ENCODE measurements at regions not wholly inside any gene's neighbourhood (a gene's known extent, or its start where the extent isn't known, plus 50 kb on each side); places are given as distances from the start of the nearest gene placed in this dataset.

GRCh38 chr6:43992126-43992663 is 135.1 kb downstream of the MRPL14 start:
- Histone ChIP-seq H3K27ac (ENCODE audit: low read depth, low read length) (no peak overlapping the region), H3K27me3 (ENCODE audit: control insufficient read depth in 1 of 2, insufficient read depth in 2 of 2, low read length in 2 of 2) (no peaks in the 10 kb centered on the region), H3K9me3 (ENCODE audit: low read length) (no peaks in the 10 kb centered on the region), H3K4me3 (ENCODE audit: low read depth in 1 of 2, low read length in 2 of 2) (no peak overlapping the region), H3K9ac (ENCODE audit: low read length) (no peak overlapping the region), H3K36me3 (ENCODE audit: insufficient read depth, low read length) (no peaks in the 10 kb centered on the region), H3K4me1 (ENCODE audit: insufficient read depth, low read length) (peaks cover 19% of the 10 kb centered on the region)

GRCh38 chr6:43990627-43991619 is 136.3 kb downstream of the MRPL14 start:
- H3K4me1 ChIP-seq (ENCODE audit: insufficient read depth, low read length): peaks cover 19% of the 10 kb centered on the region
- no peaks in the 10 kb centered on the region for H3K36me3 ChIP-seq (ENCODE audit: insufficient read depth, low read length)
- H3K9me3 ChIP-seq (ENCODE audit: low read length): no peaks in the 10 kb centered on the region
- peak overlapping the region; percentile 24 for H3K27ac ChIP-seq (ENCODE audit: low read depth, low read length)
- no peak overlapping the region for H3K9ac ChIP-seq (ENCODE audit: low read length)
- no peak overlapping the region for H3K4me3 ChIP-seq (ENCODE audit: low read depth in 1 of 2, low read length in 2 of 2)
- no peaks in the 10 kb centered on the region for H3K27me3 ChIP-seq (ENCODE audit: control insufficient read depth in 1 of 2, insufficient read depth in 2 of 2, low read length in 2 of 2)

- peak overlapping the region; percentile 24 for H3K27ac ChIP-seq (ENCODE audit: low read depth, low read length)
Observed at GRCh38 chr6:43990275-43990626, 137.0 kb downstream of the MRPL14 start.

GRCh38 chr6:43989581-43990146 is 137.6 kb downstream of the MRPL14 start:
- Histone ChIP-seq H3K9me3 (ENCODE audit: low read length) (no peaks in the 10 kb centered on the region), H3K27me3 (ENCODE audit: control insufficient read depth in 1 of 2, insufficient read depth in 2 of 2, low read length in 2 of 2) (no peaks in the 10 kb centered on the region), H3K36me3 (ENCODE audit: insufficient read depth, low read length) (no peaks in the 10 kb centered on the region), H3K4me3 (ENCODE audit: low read depth in 1 of 2, low read length in 2 of 2) (no peak overlapping the region), H3K4me1 (ENCODE audit: insufficient read depth, low read length) (peaks cover 19% of the 10 kb centered on the region), H3K9ac (ENCODE audit: low read length) (no peak overlapping the region), H3K27ac (ENCODE audit: low read depth, low read length) (peak overlapping the region; percentile 8)

More at GRCh38 chr6:43990275-43990626, 137.0 kb downstream of the MRPL14 start:
- Histone ChIP-seq H3K4me1 (ENCODE audit: insufficient read depth, low read length) (peaks cover 19% of the 10 kb centered on the region), H3K9ac (ENCODE audit: low read length) (no peak overlapping the region), H3K27me3 (ENCODE audit: control insufficient read depth in 1 of 2, insufficient read depth in 2 of 2, low read length in 2 of 2) (no peaks in the 10 kb centered on the region), H3K9me3 (ENCODE audit: low read length) (no peaks in the 10 kb centered on the region), H3K36me3 (ENCODE audit: insufficient read depth, low read length) (no peaks in the 10 kb centered on the region), H3K4me3 (ENCODE audit: low read depth in 1 of 2, low read length in 2 of 2) (no peak overlapping the region)

GRCh38 chr6:43988801-43989200 is 138.5 kb downstream of the MRPL14 start:
- H3K36me3 ChIP-seq (ENCODE audit: insufficient read depth, low read length): no peaks in the 10 kb centered on the region
- H3K4me1 ChIP-seq (ENCODE audit: insufficient read depth, low read length): peaks cover 19% of the 10 kb centered on the region
- H3K27ac ChIP-seq (ENCODE audit: low read depth, low read length): no peak overlapping the region
- H3K4me3 ChIP-seq (ENCODE audit: low read depth in 1 of 2, low read length in 2 of 2): no peak overlapping the region
- H3K27me3 ChIP-seq (ENCODE audit: control insufficient read depth in 1 of 2, insufficient read depth in 2 of 2, low read length in 2 of 2): no peaks in the 10 kb centered on the region
- no peak overlapping the region for H3K9ac ChIP-seq (ENCODE audit: low read length)
- no peaks in the 10 kb centered on the region for H3K9me3 ChIP-seq (ENCODE audit: low read length)

GRCh38 chr6:43987838-43988439 is 139.3 kb downstream of the MRPL14 start:
- no peaks in the 10 kb centered on the region for H3K36me3 ChIP-seq (ENCODE audit: insufficient read depth, low read length)
- H3K4me1 ChIP-seq (ENCODE audit: insufficient read depth, low read length): peaks cover 19% of the 10 kb centered on the region
- H3K27me3 ChIP-seq (ENCODE audit: control insufficient read depth in 1 of 2, insufficient read depth in 2 of 2, low read length in 2 of 2): no peaks in the 10 kb centered on the region
- no peak overlapping the region for H3K4me3 ChIP-seq (ENCODE audit: low read depth in 1 of 2, low read length in 2 of 2)
- H3K9me3 ChIP-seq (ENCODE audit: low read length): no peaks in the 10 kb centered on the region
- H3K27ac ChIP-seq (ENCODE audit: low read depth, low read length): no peak overlapping the region
- no peak overlapping the region for H3K9ac ChIP-seq (ENCODE audit: low read length)

- Histone ChIP-seq H3K27me3 (ENCODE audit: control insufficient read depth in 1 of 2, insufficient read depth in 2 of 2, low read length in 2 of 2) (no peaks in the 10 kb centered on the region), H3K9ac (ENCODE audit: low read length) (no peak overlapping the region), H3K4me1 (ENCODE audit: insufficient read depth, low read length) (peaks cover 17% of the 10 kb centered on the region), H3K36me3 (ENCODE audit: insufficient read depth, low read length) (no peaks in the 10 kb centered on the region), H3K9me3 (ENCODE audit: low read length) (no peaks in the 10 kb centered on the region), H3K27ac (ENCODE audit: low read depth, low read length) (no peak overlapping the region), H3K4me3 (ENCODE audit: low read depth in 1 of 2, low read length in 2 of 2) (no peak overlapping the region)
Observed at GRCh38 chr6:43986177-43986825, 141.0 kb downstream of the MRPL14 start.

- H3K4me3 ChIP-seq (ENCODE audit: low read depth in 1 of 2, low read length in 2 of 2): no peak overlapping the region
- H3K9me3 ChIP-seq (ENCODE audit: low read length): no peaks in the 10 kb centered on the region
- H3K27me3 ChIP-seq (ENCODE audit: control insufficient read depth in 1 of 2, insufficient read depth in 2 of 2, low read length in 2 of 2): no peaks in the 10 kb centered on the region
- H3K4me1 ChIP-seq (ENCODE audit: insufficient read depth, low read length): peaks cover 8% of the 10 kb centered on the region
- no peak overlapping the region for H3K9ac ChIP-seq (ENCODE audit: low read length)
- no peaks in the 10 kb centered on the region for H3K36me3 ChIP-seq (ENCODE audit: insufficient read depth, low read length)
- H3K27ac ChIP-seq (ENCODE audit: low read depth, low read length): no peak overlapping the region
Observed at GRCh38 chr6:43985329-43985728, 141.9 kb downstream of the MRPL14 start.

GRCh38 chr6:43984442-43985321 is 142.6 kb downstream of the MRPL14 start:
- Histone ChIP-seq H3K4me3 (ENCODE audit: low read depth in 1 of 2, low read length in 2 of 2) (no peak overlapping the region), H3K9ac (ENCODE audit: low read length) (no peak overlapping the region), H3K9me3 (ENCODE audit: low read length) (no peaks in the 10 kb centered on the region), H3K27ac (ENCODE audit: low read depth, low read length) (no peak overlapping the region), H3K27me3 (ENCODE audit: control insufficient read depth in 1 of 2, insufficient read depth in 2 of 2, low read length in 2 of 2) (no peaks in the 10 kb centered on the region), H3K4me1 (ENCODE audit: insufficient read depth, low read length) (peaks cover 1% of the 10 kb centered on the region), H3K36me3 (ENCODE audit: insufficient read depth, low read length) (no peaks in the 10 kb centered on the region)

- H3K9ac ChIP-seq (ENCODE audit: low read length): no peak overlapping the region
- H3K27ac ChIP-seq (ENCODE audit: low read depth, low read length): no peak overlapping the region
- H3K36me3 ChIP-seq (ENCODE audit: insufficient read depth, low read length): no peaks in the 10 kb centered on the region
- no peak overlapping the region for H3K4me3 ChIP-seq (ENCODE audit: low read depth in 1 of 2, low read length in 2 of 2)
- H3K9me3 ChIP-seq (ENCODE audit: low read length): no peaks in the 10 kb centered on the region
- no peaks in the 10 kb centered on the region for H3K4me1 ChIP-seq (ENCODE audit: insufficient read depth, low read length)
- no peaks in the 10 kb centered on the region for H3K27me3 ChIP-seq (ENCODE audit: control insufficient read depth in 1 of 2, insufficient read depth in 2 of 2, low read length in 2 of 2)
Observed at GRCh38 chr6:43983632-43984031, 143.6 kb downstream of the MRPL14 start.

Measured in muscle layer of colon (tissue), 2 donors.